Prostate gland (tissue), 2 donors: ENCODE measurements at regions not wholly inside any gene's neighbourhood (a gene's known extent, or its start where the extent isn't known, plus 50 kb on each side); places are given as distances from the start of the nearest gene placed in this dataset.

ENCODE experiments used
- DNase-seq: peaks from one replicate; pipeline ENCODE4 v3.0.0-alpha.2; 2019; ENCODE audit warnings: low spot score
- H3K27ac ChIP-seq, 2 donors: fragments of 200-600 bp; sonication (generic); 2 replicates each; pipeline ENCODE4 v1.5.1; 2017 to 2019
- H3K27me3 ChIP-seq: fragments of 200-600 bp; sonication (generic); replicated peaks from 2 replicates; pipeline ENCODE4 v1.5.1; 2019; ENCODE audit not compliant: insufficient read depth
- H3K36me3 ChIP-seq, 2 donors: fragments of 200-600 bp; sonication (generic); 1 replicate in 1 of 2; 2 replicates in 1 of 2; pipeline versions ENCODE4 v1.5.1 to v1.8.1; 2017 to 2019
- H3K4me1 ChIP-seq: fragments of 200-600 bp; sonication (generic); replicated peaks from 2 replicates; pipeline ENCODE4 v1.5.1; 2019
- H3K4me3 ChIP-seq, 2 donors: fragments of 200-600 bp; sonication (generic); 2 replicates each; pipeline ENCODE4 v1.5.1; 2017 to 2019
- H3K9me3 ChIP-seq: fragments of 200-600 bp; sonication (generic); 2 replicates; pipeline ENCODE4 v1.5.1; 2017
- CTCF ChIP-seq, 4 experiments: fragments of 200-600 bp in 2 of 4; fragments of 450-650 bp in 2 of 4; sonication (generic) in 2 of 4; IDR thresholded peaks; 1 replicate in 3 of 4; 2 replicates in 1 of 4; pipeline ENCODE4 v1.5.1; 2016 to 2019; ENCODE audit warnings: antibody characterized with exemption in 4 of 4, mild to moderate bottlenecking in 2 of 4, moderate library complexity in 2 of 4
- POLR2A ChIP-seq: fragments of 450-650 bp; IDR thresholded peaks from one replicate; pipeline ENCODE4 v1.6.1; 2016; ENCODE audit warnings: antibody characterized with exemption, mild to moderate bottlenecking
- POLR2AphosphoS5 ChIP-seq: sonication (generic); formaldehyde crosslinking; IDR thresholded peaks from one replicate; pipeline ENCODE4 v1.6.1; 2017; ENCODE audit warnings: antibody characterized with exemption
- WGBS: methylation state at CpG from one replicate; pipeline ENCODE4 v1.1.5; 2018; 5-methylcytosine and 5-hydroxymethylcytosine counted together
- intact Hi-C: fragments of 100-400 bp; cut with DNase I; formaldehyde crosslinking; loops from one replicate; pipeline ENCODE4 v1.14.2; 2022

- Histone ChIP-seq H3K9me3 (no peaks in the 10 kb centered on the region), H3K4me3 (no peak overlapping the region), H3K36me3 (no peaks in the 10 kb centered on the region), H3K27me3 (no peaks in the 10 kb centered on the region), H3K4me1 (no peaks in the 10 kb centered on the region), H3K27ac (no peak overlapping the region)
- no peak for TF ChIP-seq CTCF (IDR thresholded peaks at IDR 0.05)
- no peak for TF ChIP-seq POLR2AphosphoS5
- TF ChIP-seq POLR2A, result no peak
- 92% methylated on average over 1 of the region's 1 CpG for whole genome bisulfite sequencing
- intact Hi-C loops, result no loop called here
- DNase-seq, result no peak
These were observed 151.1 kb upstream of the ROPN1 start for GRCh38 chr3:124143047-124143446.

- Histone ChIP-seq H3K27ac (no peak overlapping the region), H3K36me3 (no peaks in the 10 kb centered on the region), H3K27me3 (no peaks in the 10 kb centered on the region), H3K4me3 (no peak overlapping the region), H3K9me3 (no peaks in the 10 kb centered on the region), H3K4me1 (no peaks in the 10 kb centered on the region)
- no peak for TF ChIP-seq POLR2AphosphoS5
- DNase-seq, result no peak
- intact Hi-C loops, result no loop called here
- 83% methylated on average over 6 of the region's 6 CpGs for WGBS
These were observed 152.3 kb upstream of the ROPN1 start for GRCh38 chr3:124144035-124144814.

- Histone ChIP-seq H3K9me3 (no peaks in the 10 kb centered on the region), H3K4me3 (no peak overlapping the region), H3K4me1 (no peaks in the 10 kb centered on the region), H3K27ac (no peak overlapping the region), H3K27me3 (no peaks in the 10 kb centered on the region), H3K36me3 (no peaks in the 10 kb centered on the region)
- TF ChIP-seq POLR2AphosphoS5 (no peak), CTCF (IDR thresholded peaks at IDR 0.05) (no peak), POLR2A (no peak)
- DNase-seq, result no peak
- intact Hi-C loops, result no loop called here
These were observed 155.5 kb upstream of the ROPN1 start for GRCh38 chr3:124147429-124147828.

GRCh38 chr3:124147946-124148345 lies 156.0 kb upstream of the ROPN1 start:
- H3K36me3 ChIP-seq, result no peaks in the 10 kb centered on the region
- intact Hi-C loops, result no loop called here
- H3K4me3 ChIP-seq, result no peak overlapping the region
- no peak overlapping the region for H3K27ac ChIP-seq
- no peaks in the 10 kb centered on the region for H3K27me3 ChIP-seq
- no peaks in the 10 kb centered on the region for H3K4me1 ChIP-seq
- no peak for DNase-seq
- no peak for TF ChIP-seq CTCF (IDR thresholded peaks at IDR 0.05)
- TF ChIP-seq POLR2A, result no peak
- TF ChIP-seq POLR2AphosphoS5, result no peak
- 95% methylated on average over 2 of the region's 2 CpGs for WGBS
- H3K9me3 ChIP-seq, result no peaks in the 10 kb centered on the region

GRCh38 chr3:124149081-124149480 lies 157.2 kb upstream of the ROPN1 start:
- Histone ChIP-seq H3K4me1 (no peaks in the 10 kb centered on the region), H3K27me3 (no peaks in the 10 kb centered on the region)
- TF ChIP-seq CTCF (IDR thresholded peaks at IDR 0.05) (no peak), POLR2A (no peak), POLR2AphosphoS5 (no peak)

More at GRCh38 chr3:124149081-124149480, 157.2 kb upstream of the ROPN1 start:
- no peak overlapping the region for H3K4me3 ChIP-seq
- no peak overlapping the region for H3K27ac ChIP-seq
- no peak for DNase-seq
- H3K36me3 ChIP-seq, result no peaks in the 10 kb centered on the region
- 97% methylated on average over 1 of the region's 1 CpG for WGBS
- H3K9me3 ChIP-seq, result no peaks in the 10 kb centered on the region
- intact Hi-C loops, result no loop called here
